Body of pancreas (tissue), 4 donors: ENCODE measurements at regions not wholly inside any gene's neighbourhood (a gene's known extent, or its start where the extent isn't known, plus 50 kb on each side); places are given as distances from the start of the nearest gene placed in this dataset.

Source experiments
- CTCF ChIP-seq, 7 experiments: fragments of 450-650 bp in 4 of 7; fragments of 200-600 bp in 3 of 7; sonication (generic) in 3 of 7; IDR thresholded peaks; one replicate each; pipeline ENCODE4 v1.5.1; 2016 to 2019; ENCODE audit warnings: antibody characterized with exemption in 7 of 7
- POLR2A ChIP-seq, 3 donors: fragments of 450-650 bp; IDR thresholded peaks; one replicate each; pipeline ENCODE4 v1.6.1; 2016; ENCODE audit warnings: antibody characterized with exemption in 3 of 3, mild to moderate bottlenecking in 2 of 3

DNA sequence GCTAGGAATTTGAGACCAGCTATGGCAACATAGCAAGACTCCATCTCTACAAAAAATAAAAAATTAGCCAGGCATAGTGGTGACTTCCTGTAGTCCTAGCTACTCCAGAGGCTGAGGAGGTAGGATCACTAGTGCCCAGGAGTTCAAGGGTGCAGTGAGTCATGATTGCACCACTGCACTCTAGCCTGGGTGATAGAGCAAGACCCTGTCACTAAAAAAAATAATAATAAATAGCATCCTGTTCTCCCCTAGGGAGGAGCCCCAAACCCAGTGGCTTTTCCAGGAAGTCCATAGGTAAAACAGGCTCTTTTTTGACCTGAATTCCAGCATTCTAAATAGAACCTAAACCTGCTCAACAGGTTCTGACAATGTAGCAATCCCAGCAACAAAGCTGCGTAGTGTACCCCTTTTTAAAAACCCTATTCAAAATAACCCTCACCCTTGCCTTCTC lies 192.0 kb downstream of the ALDH8A1 start:
- TF ChIP-seq CTCF (IDR thresholded peaks at IDR 0.05) (no peak), POLR2A (IDR thresholded peaks at IDR 0.05) (no peak)
